Gastroesophageal sphincter (tissue), 3 donors: ENCODE measurements at regions not wholly inside any gene's neighbourhood (a gene's known extent, or its start where the extent isn't known, plus 50 kb on each side); places are given as distances from the start of the nearest gene placed in this dataset.

Experiments
- EP300 ChIP-seq: sonication (generic); formaldehyde crosslinking; IDR thresholded peaks from one replicate; pipeline ENCODE4 v1.6.1; 2017; ENCODE audit warnings: antibody characterized with exemption, mild to moderate bottlenecking
- TF ChIP-seq, protein P1 (sequence below), 4 experiments: fragments of 200-600 bp in 2 of 4; fragments of 450-650 bp in 2 of 4; sonication (generic) in 1 of 4; IDR thresholded peaks; one replicate each; pipeline ENCODE4 v1.5.1; 2017 to 2019; ENCODE audit warnings: antibody characterized with exemption in 4 of 4, mild to moderate bottlenecking in 2 of 4, moderate library complexity in 2 of 4

- TF ChIP-seq EP300: no peak
- TF ChIP-seq, protein P1, sequence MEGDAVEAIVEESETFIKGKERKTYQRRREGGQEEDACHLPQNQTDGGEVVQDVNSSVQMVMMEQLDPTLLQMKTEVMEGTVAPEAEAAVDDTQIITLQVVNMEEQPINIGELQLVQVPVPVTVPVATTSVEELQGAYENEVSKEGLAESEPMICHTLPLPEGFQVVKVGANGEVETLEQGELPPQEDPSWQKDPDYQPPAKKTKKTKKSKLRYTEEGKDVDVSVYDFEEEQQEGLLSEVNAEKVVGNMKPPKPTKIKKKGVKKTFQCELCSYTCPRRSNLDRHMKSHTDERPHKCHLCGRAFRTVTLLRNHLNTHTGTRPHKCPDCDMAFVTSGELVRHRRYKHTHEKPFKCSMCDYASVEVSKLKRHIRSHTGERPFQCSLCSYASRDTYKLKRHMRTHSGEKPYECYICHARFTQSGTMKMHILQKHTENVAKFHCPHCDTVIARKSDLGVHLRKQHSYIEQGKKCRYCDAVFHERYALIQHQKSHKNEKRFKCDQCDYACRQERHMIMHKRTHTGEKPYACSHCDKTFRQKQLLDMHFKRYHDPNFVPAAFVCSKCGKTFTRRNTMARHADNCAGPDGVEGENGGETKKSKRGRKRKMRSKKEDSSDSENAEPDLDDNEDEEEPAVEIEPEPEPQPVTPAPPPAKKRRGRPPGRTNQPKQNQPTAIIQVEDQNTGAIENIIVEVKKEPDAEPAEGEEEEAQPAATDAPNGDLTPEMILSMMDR (IDR thresholded peaks at IDR 0.05): no peak
Observed at GRCh38 chr13:73675821-73676220, 458.4 kb downstream of the KLF12 start.
